ENCODE measurements at regions not wholly inside any gene's neighbourhood (a gene's known extent, or its start where the extent isn't known, plus 50 kb on each side); places are given as distances from the start of the nearest gene placed in this dataset.

DNA sequence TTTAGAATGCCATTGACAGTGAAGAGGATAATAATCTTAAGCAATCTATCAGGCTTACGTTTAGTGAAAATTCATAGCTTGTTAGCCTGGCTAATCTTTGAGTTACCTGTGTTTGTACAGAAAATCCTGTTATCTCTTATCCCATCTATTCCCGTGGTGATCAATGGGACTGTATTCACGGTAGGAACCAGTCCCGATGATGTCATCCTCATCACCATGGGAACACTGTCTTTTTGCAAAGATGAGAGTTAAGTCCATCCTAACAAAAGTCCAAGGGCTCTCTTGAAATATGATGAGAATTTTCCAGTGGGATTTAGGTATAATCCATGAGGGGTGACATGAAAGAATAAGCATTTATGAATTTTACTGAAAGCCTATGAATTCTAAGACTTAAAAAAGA is 762.2 kb downstream of the ETS1 start:
- no peak overlapping the region for H3K4me3 ChIP-seq (ENCODE audit: low read length)
- H3K4me1 ChIP-seq (ENCODE audit: control insufficient read depth, low read length) = no peaks in the 10 kb centered on the region
- no peaks in the 10 kb centered on the region for H3K79me2 ChIP-seq (ENCODE audit: control insufficient read depth, low read length)
- no peaks in the 10 kb centered on the region for H3K36me3 ChIP-seq (ENCODE audit: control insufficient read depth, low read length)
- TF ChIP-seq EZH2phosphoT487 (IDR thresholded peaks at IDR 0.05; ENCODE audit: borderline replicate concordance, low read length) (no peak), CTCF (IDR thresholded peaks at IDR 0.05; ENCODE audit: low read depth, low read length, poor library complexity, severe bottlenecking) (no peak)
- H3K27me3 ChIP-seq (ENCODE audit: control insufficient read depth, low read length) = no peaks in the 10 kb centered on the region
- H3K9me2 ChIP-seq (replicated peaks; ENCODE audit: control insufficient read depth, low read length) = no peaks in the 10 kb centered on the region
- H3K4me2 ChIP-seq (ENCODE audit: low read length) = no peak overlapping the region
- H3K9me3 ChIP-seq (ENCODE audit: control insufficient read depth, insufficient read depth, low read length) = no peaks in the 10 kb centered on the region
- H4K20me1 ChIP-seq (ENCODE audit: control insufficient read depth, insufficient read depth, low read depth, low read length) = no peaks in the 10 kb centered on the region
- H3K27ac ChIP-seq (ENCODE audit: low read depth, low read length) = no peak overlapping the region
- H3F3A ChIP-seq (ENCODE audit: control insufficient read depth, insufficient read depth) = no peaks in the 10 kb centered on the region

- no peaks in the 10 kb centered on the region for H3K9me2 ChIP-seq (replicated peaks; ENCODE audit: control insufficient read depth, low read length)
- no peaks in the 10 kb centered on the region for H4K20me1 ChIP-seq (ENCODE audit: control insufficient read depth, insufficient read depth, low read depth, low read length)
- H3K27me3 ChIP-seq (ENCODE audit: control insufficient read depth, low read length) = no peaks in the 10 kb centered on the region
- H3K9me3 ChIP-seq (ENCODE audit: control insufficient read depth, insufficient read depth, low read length) = no peaks in the 10 kb centered on the region
- no peaks in the 10 kb centered on the region for H3K36me3 ChIP-seq (ENCODE audit: control insufficient read depth, low read length)
- no peak for TF ChIP-seq CTCF (IDR thresholded peaks at IDR 0.05; ENCODE audit: low read depth, low read length, poor library complexity, severe bottlenecking)
- no peak for TF ChIP-seq EZH2phosphoT487 (IDR thresholded peaks at IDR 0.05; ENCODE audit: borderline replicate concordance, low read length)
- H3K4me2 ChIP-seq (ENCODE audit: low read length) = no peak overlapping the region
- no peaks in the 10 kb centered on the region for H3K79me2 ChIP-seq (ENCODE audit: control insufficient read depth, low read length)
- H3K4me1 ChIP-seq (ENCODE audit: control insufficient read depth, low read length) = no peaks in the 10 kb centered on the region
- no peak overlapping the region for H3K4me3 ChIP-seq (ENCODE audit: low read length)
- no peak overlapping the region for H3K27ac ChIP-seq (ENCODE audit: low read depth, low read length)
- H3F3A ChIP-seq (ENCODE audit: control insufficient read depth, insufficient read depth) = no peaks in the 10 kb centered on the region
Observed at GRCh38 chr11:127818625-127819024, 768.7 kb downstream of the ETS1 start.

GRCh38 chr11:127816962-127817361 is 770.4 kb downstream of the ETS1 start:
- Histone ChIP-seq H3K27ac (ENCODE audit: low read depth, low read length) (no peak overlapping the region), H3K9me3 (ENCODE audit: control insufficient read depth, insufficient read depth, low read length) (no peaks in the 10 kb centered on the region), H3K27me3 (ENCODE audit: control insufficient read depth, low read length) (no peaks in the 10 kb centered on the region), H4K20me1 (ENCODE audit: control insufficient read depth, insufficient read depth, low read depth, low read length) (no peaks in the 10 kb centered on the region), H3F3A (ENCODE audit: control insufficient read depth, insufficient read depth) (no peaks in the 10 kb centered on the region), H3K4me2 (ENCODE audit: low read length) (no peak overlapping the region), H3K9me2 (replicated peaks; ENCODE audit: control insufficient read depth, low read length) (no peaks in the 10 kb centered on the region), H3K4me1 (ENCODE audit: control insufficient read depth, low read length) (no peaks in the 10 kb centered on the region), H3K4me3 (ENCODE audit: low read length) (no peak overlapping the region), H3K36me3 (ENCODE audit: control insufficient read depth, low read length) (no peaks in the 10 kb centered on the region), H3K79me2 (ENCODE audit: control insufficient read depth, low read length) (no peaks in the 10 kb centered on the region)
- no peak for TF ChIP-seq EZH2phosphoT487 (IDR thresholded peaks at IDR 0.05; ENCODE audit: borderline replicate concordance, low read length)

DNA sequence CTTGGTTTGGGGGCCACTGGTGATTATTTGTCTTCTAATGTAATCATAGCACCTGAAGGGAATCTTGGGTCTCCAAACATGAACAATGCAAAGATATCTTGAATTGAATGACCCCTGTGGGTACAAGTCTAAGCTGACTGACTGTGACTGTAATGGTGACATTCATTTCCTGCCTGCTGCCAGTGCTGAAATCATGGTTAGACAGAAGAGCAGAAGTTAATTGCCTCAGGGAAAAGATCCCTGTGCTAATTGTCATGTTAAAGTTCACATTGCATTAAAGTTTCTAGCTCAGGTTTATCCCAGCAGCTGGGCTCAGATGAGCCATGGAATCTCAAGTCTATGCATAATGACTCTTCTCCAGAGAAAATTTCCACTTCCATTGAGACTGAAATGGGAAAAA is 772.0 kb downstream of the ETS1 start:
- H3K4me2 ChIP-seq (ENCODE audit: low read length) = no peak overlapping the region
- H3K4me3 ChIP-seq (ENCODE audit: low read length) = no peak overlapping the region
- H3K9me3 ChIP-seq (ENCODE audit: control insufficient read depth, insufficient read depth, low read length) = no peaks in the 10 kb centered on the region
- no peaks in the 10 kb centered on the region for H3K79me2 ChIP-seq (ENCODE audit: control insufficient read depth, low read length)
- no peaks in the 10 kb centered on the region for H3K9me2 ChIP-seq (replicated peaks; ENCODE audit: control insufficient read depth, low read length)
- H4K20me1 ChIP-seq (ENCODE audit: control insufficient read depth, insufficient read depth, low read depth, low read length) = no peaks in the 10 kb centered on the region
- H3K27me3 ChIP-seq (ENCODE audit: control insufficient read depth, low read length) = no peaks in the 10 kb centered on the region
- no peaks in the 10 kb centered on the region for H3K36me3 ChIP-seq (ENCODE audit: control insufficient read depth, low read length)
- no peaks in the 10 kb centered on the region for H3F3A ChIP-seq (ENCODE audit: control insufficient read depth, insufficient read depth)
- no peak overlapping the region for H3K27ac ChIP-seq (ENCODE audit: low read depth, low read length)
- H3K4me1 ChIP-seq (ENCODE audit: control insufficient read depth, low read length) = no peaks in the 10 kb centered on the region
- TF ChIP-seq EZH2phosphoT487 (IDR thresholded peaks at IDR 0.05; ENCODE audit: borderline replicate concordance, low read length) (no peak), CTCF (IDR thresholded peaks at IDR 0.05; ENCODE audit: low read depth, low read length, poor library complexity, severe bottlenecking) (no peak)

Data from DOHH2 (cell line).